Liver (tissue), 3 donors: ENCODE measurements at regions not wholly inside any gene's neighbourhood (a gene's known extent, or its start where the extent isn't known, plus 50 kb on each side); places are given as distances from the start of the nearest gene placed in this dataset.

Source experiments
- EGR1 ChIP-seq, 2 donors: IDR thresholded peaks; 2 replicates each; pipeline ENCODE4 v1.6.1; 2016 to 2018; ENCODE audit warnings: antibody characterized with exemption in 2 of 2, low read depth in 2 of 2
- FOXA1 ChIP-seq: IDR thresholded peaks from 2 replicates; pipeline ENCODE4 v1.6.1; 2016; ENCODE audit warnings: antibody characterized with exemption
- GABPA ChIP-seq, 2 donors: IDR thresholded peaks in 1 of 2; conservative IDR thresholded peaks in 1 of 2; 2 replicates each; pipeline ENCODE4 v1.6.1; 2016; ENCODE audit warnings: antibody characterized with exemption in 2 of 2, mild to moderate bottlenecking in 1 of 2, moderate library complexity in 1 of 2
- HNF4G ChIP-seq: IDR thresholded peaks from 2 replicates; pipeline ENCODE4 v1.6.1; 2016; ENCODE audit warnings: antibody characterized with exemption
- JUND ChIP-seq, 2 donors: IDR thresholded peaks; 2 replicates each; pipeline ENCODE4 v1.6.1; 2016; ENCODE audit warnings: antibody characterized with exemption in 2 of 2
- RAD21 ChIP-seq, 2 donors: IDR thresholded peaks; 2 replicates each; pipeline ENCODE4 v1.6.1; 2016; ENCODE audit warnings: antibody characterized with exemption in 2 of 2, mild to moderate bottlenecking in 2 of 2
- REST ChIP-seq: IDR thresholded peaks from 2 replicates; pipeline ENCODE4 v1.6.1; 2016; ENCODE audit warnings: antibody characterized with exemption, mild to moderate bottlenecking
- SP1 ChIP-seq: IDR thresholded peaks from 2 replicates; pipeline ENCODE4 v1.6.1; 2018; ENCODE audit warnings: antibody characterized with exemption, mild to moderate bottlenecking
- TAF1 ChIP-seq: conservative IDR thresholded peaks from 2 replicates; pipeline ENCODE4 v1.6.1; 2016; ENCODE audit warnings: antibody characterized with exemption, mild to moderate bottlenecking
- YY1 ChIP-seq: IDR thresholded peaks from 2 replicates; pipeline ENCODE4 v1.6.1; 2016; ENCODE audit warnings: antibody characterized with exemption, mild to moderate bottlenecking
- TF ChIP-seq, protein P1 (sequence below): fragments of 150-350 bp; IDR thresholded peaks from 2 replicates; pipeline ENCODE4 v1.5.1; 2017; ENCODE audit warnings: improper control_type of control experiment, low read depth, low read length; ENCODE audit not compliant: missing input control
- TF ChIP-seq, protein P2 (sequence below): IDR thresholded peaks from 2 replicates; pipeline ENCODE4 v1.6.1; 2016; ENCODE audit warnings: antibody characterized with exemption
- TF ChIP-seq, protein P3 (sequence below): IDR thresholded peaks from 2 replicates; pipeline ENCODE4 v1.6.1; 2016; ENCODE audit warnings: antibody characterized with exemption
- donor health status: healthy.
- donor health status: healthy.

- TF ChIP-seq, protein P1, sequence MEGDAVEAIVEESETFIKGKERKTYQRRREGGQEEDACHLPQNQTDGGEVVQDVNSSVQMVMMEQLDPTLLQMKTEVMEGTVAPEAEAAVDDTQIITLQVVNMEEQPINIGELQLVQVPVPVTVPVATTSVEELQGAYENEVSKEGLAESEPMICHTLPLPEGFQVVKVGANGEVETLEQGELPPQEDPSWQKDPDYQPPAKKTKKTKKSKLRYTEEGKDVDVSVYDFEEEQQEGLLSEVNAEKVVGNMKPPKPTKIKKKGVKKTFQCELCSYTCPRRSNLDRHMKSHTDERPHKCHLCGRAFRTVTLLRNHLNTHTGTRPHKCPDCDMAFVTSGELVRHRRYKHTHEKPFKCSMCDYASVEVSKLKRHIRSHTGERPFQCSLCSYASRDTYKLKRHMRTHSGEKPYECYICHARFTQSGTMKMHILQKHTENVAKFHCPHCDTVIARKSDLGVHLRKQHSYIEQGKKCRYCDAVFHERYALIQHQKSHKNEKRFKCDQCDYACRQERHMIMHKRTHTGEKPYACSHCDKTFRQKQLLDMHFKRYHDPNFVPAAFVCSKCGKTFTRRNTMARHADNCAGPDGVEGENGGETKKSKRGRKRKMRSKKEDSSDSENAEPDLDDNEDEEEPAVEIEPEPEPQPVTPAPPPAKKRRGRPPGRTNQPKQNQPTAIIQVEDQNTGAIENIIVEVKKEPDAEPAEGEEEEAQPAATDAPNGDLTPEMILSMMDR = no peak
- no peak for TF ChIP-seq HNF4G
- no peak for TF ChIP-seq FOXA1
- TF ChIP-seq JUND (IDR thresholded peaks at IDR 0.05) = no peak
- TF ChIP-seq, protein P2, sequence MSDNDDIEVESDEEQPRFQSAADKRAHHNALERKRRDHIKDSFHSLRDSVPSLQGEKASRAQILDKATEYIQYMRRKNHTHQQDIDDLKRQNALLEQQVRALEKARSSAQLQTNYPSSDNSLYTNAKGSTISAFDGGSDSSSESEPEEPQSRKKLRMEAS = no peak
- TF ChIP-seq EGR1 (IDR thresholded peaks at IDR 0.05; ENCODE audit: low read depth in 2 of 2) = no peak
- TF ChIP-seq GABPA (IDR thresholded peaks at IDR 0.05 in 1 of 2, conservative IDR thresholded peaks at IDR 0.05 in 1 of 2) = no peak
- TF ChIP-seq REST = no peak
- TF ChIP-seq RAD21 (IDR thresholded peaks at IDR 0.05) = no peak
- no peak for TF ChIP-seq TAF1
- no peak for TF ChIP-seq YY1
- no peak for TF ChIP-seq SP1
- TF ChIP-seq, protein P3, sequence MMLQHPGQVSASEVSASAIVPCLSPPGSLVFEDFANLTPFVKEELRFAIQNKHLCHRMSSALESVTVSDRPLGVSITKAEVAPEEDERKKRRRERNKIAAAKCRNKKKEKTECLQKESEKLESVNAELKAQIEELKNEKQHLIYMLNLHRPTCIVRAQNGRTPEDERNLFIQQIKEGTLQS = no peak
Observed at GRCh38 chr12:114189266-114189665, 216.7 kb downstream of the TBX5 start.
